ENCODE measurements at regions not wholly inside any gene's neighbourhood (a gene's known extent, or its start where the extent isn't known, plus 50 kb on each side); places are given as distances from the start of the nearest gene placed in this dataset.

DNA sequence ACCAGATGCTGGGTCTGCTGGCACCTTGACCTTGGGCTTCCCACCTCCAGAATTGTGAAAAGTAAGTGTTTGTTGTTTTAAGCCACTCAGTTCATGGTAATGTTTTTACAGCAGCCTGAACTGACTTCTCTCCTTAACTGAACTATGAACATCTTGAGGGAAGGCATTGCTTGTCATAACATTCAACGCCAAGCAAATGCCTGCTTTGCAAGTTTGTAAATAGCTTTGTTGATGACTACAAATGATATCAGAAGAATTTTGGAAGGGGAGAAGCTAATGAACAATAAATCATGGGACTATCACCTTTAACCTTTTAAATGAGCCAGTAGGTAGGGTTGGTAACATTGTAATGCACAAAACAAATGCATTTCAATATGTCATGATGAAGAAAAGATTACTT lies 402.4 kb upstream of the ADARB2 start:
- TF ChIP-seq, protein P1, sequence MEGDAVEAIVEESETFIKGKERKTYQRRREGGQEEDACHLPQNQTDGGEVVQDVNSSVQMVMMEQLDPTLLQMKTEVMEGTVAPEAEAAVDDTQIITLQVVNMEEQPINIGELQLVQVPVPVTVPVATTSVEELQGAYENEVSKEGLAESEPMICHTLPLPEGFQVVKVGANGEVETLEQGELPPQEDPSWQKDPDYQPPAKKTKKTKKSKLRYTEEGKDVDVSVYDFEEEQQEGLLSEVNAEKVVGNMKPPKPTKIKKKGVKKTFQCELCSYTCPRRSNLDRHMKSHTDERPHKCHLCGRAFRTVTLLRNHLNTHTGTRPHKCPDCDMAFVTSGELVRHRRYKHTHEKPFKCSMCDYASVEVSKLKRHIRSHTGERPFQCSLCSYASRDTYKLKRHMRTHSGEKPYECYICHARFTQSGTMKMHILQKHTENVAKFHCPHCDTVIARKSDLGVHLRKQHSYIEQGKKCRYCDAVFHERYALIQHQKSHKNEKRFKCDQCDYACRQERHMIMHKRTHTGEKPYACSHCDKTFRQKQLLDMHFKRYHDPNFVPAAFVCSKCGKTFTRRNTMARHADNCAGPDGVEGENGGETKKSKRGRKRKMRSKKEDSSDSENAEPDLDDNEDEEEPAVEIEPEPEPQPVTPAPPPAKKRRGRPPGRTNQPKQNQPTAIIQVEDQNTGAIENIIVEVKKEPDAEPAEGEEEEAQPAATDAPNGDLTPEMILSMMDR (IDR thresholded peaks at IDR 0.05), result no peak
- TF ChIP-seq POLR2A (IDR thresholded peaks at IDR 0.05), result no peak

Measured in sigmoid colon (tissue), 3 donors.